HS-5 (cell line): ENCODE measurements at regions not wholly inside any gene's neighbourhood (a gene's known extent, or its start where the extent isn't known, plus 50 kb on each side); places are given as distances from the start of the nearest gene placed in this dataset.

ENCODE experiments used
- DNase-seq: peaks from one replicate; pipeline ENCODE4 v3.0.0-alpha.2; 2012; ENCODE audit warnings: low read depth

DNA sequence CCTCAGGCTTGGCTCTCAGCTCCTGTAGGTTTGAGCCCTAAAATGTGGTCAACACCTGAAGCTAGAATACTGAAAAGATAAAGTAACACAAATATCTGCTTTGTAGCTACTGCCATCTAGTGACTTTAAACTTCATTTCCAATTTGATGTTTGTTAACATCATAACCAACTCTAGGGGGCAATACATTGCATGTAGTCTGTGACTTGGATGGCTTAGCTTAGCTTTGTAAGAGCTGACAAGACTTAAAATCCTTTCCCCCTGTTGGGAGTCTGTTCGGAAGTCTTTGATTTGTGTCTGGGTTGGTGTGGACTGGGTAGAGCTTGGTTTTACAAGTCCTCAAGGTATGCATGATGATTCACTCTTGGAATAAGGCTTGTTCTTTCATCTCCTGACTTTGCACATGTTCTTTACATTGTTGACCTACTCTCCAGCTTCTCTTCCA, 51.7 kb downstream of the SCN11A start:
- DNase-seq, result peak; percentile 53

DNA sequence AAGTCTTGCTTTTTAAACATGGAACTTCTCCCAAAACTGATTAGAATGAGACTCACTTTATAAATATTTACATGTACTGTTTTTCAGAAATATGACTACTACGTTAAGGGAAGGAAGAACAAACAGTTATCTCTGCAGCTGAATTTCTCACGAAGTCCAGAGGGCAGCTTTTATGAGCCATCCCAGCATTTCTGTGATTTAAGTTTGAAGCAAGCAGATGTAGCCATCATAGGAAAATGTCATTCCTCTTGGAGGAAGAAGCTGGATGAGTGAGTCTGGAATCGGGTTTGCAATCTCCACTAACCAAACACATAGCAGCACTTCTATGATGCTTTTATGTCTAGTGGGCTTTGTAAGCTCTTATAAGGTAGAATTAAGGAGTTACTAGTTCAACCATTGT, 53.7 kb downstream of the SCN11A start:
- no peak for DNase-seq

DNA sequence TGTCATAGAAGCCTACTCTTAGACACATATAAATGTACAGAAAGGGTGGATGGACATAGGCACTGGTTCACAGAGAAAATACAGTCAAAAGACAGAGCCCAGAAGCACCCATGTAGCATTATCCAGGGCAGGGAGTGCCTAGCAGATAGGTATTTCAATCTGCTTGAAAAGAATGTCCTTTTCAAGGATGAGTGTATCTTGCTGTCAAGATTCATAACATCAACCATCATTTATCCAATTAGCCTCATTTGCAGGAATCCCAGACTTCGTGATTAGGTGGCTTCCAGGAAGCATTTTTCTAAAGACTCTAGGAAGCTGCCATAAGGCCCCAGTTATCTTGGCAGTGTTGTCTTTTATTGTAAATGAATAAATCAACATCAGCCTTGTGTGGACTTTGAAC, 55.6 kb downstream of the SCN11A start:
- DNase-seq, result no peak

DNA sequence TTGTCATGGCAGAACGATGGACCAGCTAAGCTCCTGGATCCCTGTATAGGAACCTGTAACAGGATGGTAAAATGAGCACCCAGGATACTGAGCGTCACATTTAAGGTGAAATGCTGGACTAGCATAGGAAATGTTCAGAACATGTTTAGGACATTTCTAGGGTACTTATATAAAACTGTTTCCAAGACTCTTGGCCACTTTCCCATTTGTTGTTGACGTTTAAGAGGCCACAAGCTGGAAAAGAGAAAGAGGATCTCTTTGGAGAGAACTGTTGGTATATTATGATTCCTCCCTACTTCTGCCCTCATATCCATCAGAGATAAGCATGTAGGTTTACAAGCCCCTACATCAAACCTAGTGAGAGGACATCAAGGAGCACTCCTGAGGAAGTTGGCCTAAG, 57.5 kb downstream of the SCN11A start:
- DNase-seq, result no peak

DNA sequence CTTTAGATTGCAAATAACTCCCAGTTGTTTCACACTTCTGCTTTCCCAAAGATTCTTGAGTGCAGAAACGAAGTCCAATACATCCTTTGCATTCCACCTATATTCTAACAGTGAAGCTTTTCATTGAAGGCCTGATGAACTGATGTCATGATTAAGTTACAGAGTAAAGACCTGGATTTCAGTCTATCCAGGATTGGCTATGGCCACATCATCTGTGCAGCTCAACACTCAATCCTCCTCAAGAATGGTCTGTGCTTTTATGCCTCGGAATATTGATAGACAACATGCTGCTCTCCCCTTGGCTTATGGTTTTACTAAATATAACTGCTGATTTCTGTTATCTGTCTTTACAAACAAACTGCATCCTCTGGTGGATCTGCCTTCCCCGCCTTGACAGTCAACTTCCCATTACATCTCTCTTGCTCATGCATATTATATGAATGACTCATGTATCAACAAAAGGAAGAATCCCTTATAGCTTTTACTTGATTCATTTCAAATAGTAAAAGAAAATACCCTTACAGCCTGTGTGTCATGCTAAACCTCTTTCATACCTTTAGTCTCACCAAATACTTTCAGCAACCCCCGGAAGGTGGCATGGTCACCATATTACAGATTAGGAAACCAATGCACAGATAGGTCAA, 59.5 kb downstream of the SCN11A start:
- peak; percentile 83 for DNase-seq

DNA sequence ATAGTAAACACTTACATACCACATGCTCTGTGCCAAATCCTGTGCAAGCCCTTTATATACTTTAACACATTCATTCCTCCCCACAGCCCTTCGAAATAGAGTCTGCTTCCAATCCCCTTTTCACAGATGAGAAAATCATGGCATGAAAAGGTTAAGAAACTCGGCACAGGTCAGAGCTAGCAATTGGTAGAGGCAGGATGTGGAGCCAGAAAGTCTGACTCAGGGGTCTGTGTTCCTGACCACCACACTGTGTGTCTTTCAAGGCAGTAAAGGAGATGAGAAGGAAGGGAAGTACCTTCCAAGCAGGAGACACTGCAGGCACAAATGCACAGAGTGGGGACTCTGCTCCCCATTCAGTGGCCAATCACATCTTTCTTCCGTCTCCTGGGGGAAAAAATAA, 61.1 kb downstream of the SCN11A start:
- no peak for DNase-seq

DNA sequence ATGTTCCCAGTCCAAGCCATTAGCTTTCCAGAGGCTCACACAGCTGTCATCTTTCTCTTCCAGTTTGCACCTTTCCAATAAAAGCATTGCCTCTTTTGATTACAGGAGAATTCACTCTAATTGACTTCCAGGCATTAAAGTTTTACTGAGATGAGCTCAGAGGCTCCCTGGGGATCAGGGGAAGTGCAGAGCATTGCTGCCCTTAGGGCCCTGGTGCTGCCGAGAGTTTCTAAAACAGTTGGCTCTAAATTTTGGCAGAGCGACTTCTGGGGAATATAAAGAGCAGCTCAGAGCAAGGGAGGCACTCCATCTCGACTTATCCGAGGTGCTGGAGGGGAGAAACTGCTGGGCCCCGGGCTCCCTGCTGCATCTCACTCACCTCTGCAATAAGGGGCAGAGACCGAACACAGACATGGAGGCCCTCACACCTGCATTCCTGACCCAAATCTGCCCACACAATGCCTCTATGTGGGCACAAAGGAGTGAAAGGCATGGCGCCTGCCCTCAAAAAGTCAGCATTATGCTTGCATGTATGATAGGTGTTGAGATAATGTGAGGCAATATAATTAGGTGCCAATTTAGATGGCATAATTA, 61.7 kb downstream of the SCN11A start:
- DNase-seq, result no peak

DNA sequence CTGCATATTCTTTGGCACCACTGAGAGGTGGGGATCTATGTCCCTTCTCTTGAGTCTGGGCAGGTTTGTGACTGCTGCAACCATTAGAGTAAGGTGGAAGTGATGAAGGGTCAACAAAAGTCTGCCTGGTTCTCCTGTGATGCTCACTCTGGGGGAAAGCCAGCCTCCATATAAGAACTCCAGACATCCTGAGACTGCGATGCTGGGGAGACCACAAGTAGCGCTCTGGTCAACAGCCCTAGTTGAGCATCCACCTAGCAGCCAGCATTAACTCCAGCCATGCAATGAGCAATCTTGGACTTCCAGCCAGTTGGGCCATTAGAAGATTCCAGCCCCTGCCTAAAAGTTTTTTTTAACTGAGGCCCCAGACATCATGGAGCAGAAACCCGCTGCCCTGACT, 62.8 kb downstream of the SCN11A start:
- no peak for DNase-seq

DNA sequence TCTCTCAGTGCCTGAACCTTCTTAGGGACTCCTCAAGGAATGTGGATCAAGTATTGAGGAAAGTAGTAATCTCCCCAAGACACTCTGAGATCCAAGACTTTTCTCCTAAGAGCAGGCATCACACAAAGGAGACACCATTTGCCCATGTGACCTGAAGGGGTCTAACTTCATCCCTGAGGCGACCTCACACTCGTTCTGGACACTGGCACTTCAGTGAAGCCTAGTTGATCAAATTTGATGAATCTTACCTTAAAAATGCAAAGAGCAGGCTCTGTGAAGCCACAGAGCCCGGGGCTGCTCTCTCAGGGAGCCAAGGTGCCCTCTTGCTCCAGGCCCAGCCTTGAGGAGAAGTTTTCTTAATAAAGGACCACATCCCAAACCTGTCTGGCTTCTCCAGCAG, 64.3 kb downstream of the SCN11A start:
- no peak for DNase-seq

DNA sequence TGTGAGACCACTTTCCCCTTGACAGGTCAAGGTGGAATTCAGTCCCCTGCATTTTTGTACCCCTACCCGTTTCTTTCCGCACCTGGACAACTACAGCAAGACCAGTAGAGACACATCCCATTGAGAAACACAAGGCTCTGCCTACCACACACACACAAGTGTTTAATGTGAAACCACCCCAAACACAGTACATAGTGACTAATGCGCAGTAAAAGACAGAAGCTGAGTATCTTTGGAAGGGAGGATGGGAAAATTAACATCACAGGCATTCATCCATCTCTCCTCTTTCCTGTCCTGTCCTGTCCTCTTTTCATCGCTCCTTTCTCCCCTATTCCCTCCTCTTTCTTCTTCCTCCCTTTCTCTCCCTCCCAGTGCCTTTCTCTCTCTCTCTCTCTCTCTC, 64.8 kb downstream of the SCN11A start:
- DNase-seq, result no peak

DNA sequence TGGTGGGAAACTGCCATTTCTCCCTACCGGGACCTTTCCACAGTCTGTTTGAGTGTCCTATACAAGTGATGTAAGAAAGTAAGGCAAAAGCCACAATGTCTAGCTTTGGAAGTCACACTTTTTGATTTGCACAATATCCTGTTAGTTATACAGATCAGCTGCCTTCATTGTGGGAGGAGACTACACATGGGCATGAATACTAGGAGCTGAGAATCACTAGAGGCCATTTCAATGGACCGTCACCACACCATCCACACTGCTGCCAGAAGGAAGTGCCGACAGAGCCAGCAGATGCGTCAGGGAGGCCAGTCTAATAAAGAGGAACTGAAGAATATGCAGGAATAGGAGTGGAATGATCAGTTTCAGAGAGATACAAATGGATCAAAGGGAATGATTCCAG, 65.8 kb downstream of the SCN11A start:
- no peak for DNase-seq

DNA sequence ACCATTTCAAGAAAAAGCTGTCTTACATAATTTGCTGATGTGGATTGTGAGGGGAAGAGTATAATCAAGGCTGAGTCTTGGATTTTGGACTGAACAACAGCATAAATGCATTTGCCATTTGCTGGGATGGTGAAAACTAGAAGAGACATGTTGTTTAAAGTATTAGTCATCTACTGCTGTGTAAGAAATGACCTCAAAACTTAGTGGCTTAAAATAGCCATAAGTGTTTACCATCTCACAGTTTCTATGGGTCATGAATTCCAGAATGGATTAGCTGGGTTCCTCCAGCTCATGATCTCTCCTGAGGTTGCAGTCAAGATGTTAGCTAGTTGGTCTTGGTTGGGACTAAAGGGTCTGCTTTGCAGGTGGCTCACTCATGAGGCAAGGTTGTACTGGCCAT, 66.2 kb downstream of the SCN11A start:
- peak; percentile 38 for DNase-seq

DNA sequence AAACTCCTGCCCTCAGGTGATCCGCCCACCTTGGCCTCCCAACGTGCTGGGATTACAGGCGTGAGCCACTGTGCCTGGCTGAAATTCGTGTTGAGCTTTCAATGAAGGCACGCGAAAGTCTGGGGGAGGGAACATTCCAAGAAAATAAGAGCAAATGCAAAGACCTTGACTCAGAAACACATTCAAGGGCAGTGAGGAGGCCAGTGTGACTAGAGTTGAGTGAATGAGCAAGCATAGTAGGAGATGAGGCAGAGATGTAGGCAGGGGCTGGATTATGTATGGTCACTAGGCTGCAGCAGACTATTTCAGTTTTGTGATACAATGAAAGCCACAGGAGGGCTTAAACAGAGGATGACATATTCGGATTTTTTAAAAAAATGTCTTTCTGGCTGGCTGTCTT, 67.0 kb downstream of the SCN11A start:
- no peak for DNase-seq

DNA sequence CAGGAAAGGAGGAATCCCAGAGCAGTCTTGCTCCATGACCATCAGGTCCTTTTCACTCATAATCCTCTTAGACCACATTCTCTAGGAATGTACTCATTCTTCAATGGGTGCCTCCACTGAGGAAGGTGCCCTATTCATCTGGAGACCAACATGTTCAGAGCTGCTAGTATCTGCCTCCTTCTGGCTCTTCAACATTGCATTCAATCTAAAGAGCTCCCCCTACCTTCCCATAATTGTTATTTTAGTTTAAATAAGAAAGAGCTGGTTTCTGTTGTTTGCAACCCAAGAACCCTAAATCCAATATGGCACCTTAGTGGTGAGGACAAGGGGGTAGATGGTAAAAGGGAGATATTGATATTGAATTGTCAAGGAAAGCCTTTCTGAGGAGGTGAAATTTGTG, 67.6 kb downstream of the SCN11A start:
- no peak for DNase-seq

DNA sequence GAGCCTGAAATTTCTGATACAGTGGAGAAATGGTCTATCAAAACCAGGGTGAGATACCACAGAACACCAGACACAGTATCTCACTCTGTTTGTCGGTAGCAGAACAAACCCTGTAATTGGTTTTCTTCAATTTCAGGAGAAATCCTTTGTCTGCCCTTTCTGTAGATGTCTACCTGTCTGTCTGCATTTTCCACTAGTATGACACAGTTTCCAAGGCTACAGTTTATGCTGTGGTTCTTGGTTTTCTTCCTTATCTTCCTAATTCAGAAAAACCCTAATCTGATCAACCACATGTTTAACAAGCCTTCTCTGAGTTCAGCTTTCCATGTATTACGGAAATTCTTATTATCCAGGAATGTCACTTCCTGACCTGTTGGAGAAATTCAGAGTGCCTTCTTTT, 70.8 kb downstream of the SCN11A start:
- no peak for DNase-seq

DNA sequence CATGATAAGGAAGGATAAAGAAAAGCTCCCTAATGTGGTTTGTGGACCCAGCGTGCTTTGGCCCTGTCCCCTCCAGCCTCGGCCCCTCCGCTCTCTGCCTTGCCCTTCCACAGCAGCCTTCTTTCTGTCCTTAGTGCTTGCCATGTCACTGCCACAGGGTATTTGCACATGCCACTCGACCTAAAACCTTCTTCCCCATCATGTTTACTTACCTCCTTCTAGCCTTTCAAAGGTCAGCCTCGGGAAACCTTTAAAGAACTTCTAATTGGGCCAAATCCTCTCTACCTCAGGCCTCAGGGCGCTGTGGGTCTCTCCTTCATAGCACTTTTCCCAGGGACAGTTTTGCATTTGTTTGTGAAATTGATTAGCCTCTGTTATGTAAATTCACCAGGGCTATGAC, 73.0 kb downstream of the SCN11A start:
- no peak for DNase-seq

DNA sequence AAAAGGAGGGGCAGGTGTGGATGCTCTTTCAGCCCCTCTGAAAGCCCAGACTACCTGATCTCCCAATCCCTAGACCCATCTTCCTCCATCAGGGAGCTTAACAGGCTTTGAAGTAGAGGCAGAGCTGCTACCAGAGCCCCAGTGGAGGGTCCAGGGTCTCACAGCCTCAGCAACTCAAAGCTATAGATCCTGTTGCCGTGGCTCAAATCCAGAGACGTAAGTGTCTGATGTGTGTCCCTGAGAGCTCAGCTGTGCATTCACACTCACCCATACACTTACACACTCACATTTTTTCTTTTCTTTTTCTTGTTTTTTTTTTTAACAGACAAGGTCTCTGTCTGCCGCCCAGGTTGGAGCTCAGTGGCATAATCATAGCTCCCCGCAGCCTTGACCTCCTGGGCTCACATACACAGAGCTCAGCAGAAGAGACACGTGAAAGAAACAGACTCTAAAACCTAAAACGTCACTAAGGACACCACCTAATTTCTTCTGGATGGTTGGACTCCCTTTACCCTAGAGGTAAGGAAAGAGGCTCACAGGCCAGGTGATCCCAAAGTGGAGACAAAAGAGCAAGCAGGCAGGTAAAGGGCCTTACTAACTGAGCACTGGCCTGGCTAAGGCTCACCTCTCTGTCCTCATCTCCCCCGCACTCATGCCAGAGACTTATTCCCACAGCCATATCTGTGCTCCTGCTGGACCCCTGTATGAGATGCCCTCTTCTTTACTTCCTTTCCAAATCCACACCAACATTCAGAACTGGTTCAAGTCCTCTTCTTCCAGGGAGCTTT, 80.7 kb downstream of the SCN11A start:
- no peak for DNase-seq

DNA sequence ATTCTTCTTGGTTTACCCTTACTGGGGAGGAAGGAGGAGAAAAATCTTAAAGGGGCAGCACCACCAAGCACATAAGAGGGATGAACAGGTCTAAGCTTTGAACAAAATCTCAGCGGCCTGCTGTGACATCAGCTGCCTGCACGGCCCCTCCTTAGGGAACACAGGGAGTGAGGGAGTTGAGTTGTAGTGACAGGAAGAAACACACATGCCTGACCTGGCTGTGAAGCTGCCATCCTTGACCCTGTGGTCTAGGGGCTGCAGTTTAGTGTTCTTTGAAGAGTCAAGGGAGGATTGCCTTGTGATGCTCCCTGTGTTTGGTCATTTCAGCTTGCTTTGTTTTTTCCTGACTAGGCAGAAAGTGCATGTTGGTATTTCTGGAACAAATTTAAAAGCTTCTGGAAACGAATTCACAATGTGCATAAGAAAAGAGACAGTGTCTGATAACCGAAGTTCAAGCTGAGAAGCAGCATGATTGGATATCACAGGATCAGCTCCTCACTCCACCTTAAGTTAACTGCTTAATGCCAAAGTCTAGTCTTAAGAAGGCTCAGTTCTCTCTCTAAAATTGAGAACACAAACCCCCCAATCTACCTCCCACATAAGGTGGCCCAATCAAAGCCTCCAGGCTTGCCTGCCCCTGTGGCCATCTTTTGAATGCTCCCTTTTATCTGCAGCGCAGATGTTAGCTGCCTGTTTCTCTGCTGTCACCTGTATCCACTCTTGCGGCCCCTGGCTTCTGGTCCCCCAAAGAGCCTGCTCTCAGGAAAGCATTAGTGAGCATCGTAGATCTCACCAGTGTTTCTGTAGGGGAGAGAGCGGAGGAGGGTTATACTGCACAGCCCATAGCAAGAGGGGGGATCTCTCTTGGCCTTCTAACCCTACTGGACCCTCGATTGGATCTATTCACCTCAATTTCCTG, 82.2 kb downstream of the SCN11A start:
- DNase-seq, result no peak

DNA sequence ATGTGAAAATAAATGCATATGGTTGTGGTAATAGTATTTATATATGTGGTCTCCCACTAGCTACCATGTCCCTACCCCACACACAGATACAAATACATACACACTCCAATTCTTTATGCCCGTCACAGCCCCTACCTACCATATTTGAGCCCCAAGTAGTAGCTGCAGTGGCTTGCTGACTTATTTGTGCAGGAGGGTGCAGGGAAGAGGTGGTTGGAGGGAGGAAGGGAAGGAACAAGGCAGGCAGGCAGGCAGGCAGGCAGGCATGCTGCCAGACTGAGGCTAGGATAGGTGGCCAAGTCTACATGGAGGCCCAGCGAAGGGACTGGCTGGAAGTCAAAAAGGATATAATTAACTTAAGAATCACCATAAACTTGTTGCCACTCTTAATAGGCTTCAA, 82.9 kb downstream of the SCN11A start:
- DNase-seq, result no peak

DNA sequence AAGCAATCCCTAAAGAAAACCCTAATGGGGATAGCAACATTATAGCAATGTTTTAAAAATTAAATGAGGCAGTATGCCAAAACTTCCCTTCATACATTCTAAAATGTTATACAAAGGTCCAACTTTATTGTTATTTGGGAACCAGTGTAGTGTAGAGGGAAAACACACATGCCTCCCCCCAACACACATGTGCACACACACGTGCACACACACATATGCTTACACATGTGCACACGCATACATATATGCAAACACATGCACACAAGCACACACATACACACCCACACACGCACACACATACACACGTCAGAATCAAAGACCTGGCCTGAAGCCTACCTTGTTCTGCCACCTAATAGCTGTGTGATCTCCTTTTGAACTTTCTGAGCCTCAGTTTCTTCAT, 83.3 kb downstream of the SCN11A start:
- no peak for DNase-seq

DNA sequence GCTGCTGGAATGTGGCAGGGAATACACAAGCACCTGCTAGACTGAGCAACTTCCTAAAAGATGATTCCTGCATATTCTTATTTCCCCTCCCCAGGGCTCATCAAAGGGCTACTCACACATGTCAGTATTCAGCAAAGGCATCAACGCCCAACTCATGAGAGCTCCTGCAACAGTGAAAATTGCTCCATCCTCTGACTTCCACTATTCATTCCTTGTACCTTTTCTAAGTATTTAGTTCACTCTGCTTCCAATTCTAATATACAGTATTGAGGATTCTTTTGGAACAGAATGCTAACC, 84.1 kb downstream of the SCN11A start:
- no peak for DNase-seq

DNA sequence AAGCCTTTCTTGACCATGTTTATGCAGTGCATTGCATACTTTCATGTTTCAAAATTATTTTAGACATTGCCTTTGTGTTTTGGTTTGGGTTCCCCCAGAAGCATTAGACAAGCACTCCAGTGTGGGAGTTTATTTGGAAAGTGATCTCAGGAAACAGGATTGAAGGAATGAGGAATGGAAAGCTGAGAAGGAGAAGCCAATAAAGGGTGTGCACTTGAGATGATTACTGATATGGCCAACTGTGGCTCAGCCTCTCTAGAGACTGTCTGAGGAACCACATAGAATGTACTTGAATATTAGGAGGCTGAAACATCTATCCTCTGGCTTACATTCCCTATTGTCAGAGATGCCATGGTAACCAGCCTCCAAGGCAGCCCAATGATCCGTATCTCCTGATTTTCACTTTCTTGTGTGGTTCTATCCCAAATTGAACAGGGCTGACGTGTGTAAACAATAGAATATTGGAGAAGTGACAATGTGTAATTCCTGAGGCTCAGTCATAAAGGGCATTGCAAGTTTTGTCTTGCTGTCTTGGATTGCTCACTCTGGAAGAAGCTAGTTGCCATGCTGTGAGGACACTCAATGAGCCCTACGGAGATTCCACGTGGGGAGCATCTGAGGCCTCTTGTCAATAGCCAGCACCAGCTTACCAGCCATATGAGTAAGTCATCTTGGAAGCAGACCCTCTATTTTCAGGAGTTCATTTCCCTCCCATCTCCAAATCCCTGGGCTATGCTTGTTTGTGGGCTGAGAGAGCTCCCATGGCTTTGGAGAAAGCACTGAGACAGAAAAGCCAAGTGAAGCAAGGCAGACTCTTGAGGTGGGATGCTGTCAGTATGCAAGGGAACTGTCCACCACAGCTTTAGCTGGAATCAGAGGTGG, 84.7 kb downstream of the SCN11A start:
- DNase-seq, result no peak
